NCI-H1105 treated with DMSO at 0.1 percent for 48 hours (cell line): ENCODE measurements at regions not wholly inside any gene's neighbourhood (a gene's known extent, or its start where the extent isn't known, plus 50 kb on each side); places are given as distances from the start of the nearest gene placed in this dataset.
"Not testable (repeated sequence)": the region's sequence is repeated elsewhere in the genome, so short reads cannot be mapped to it uniquely, and the experiment has no call there.

Experiments used
- DNase-seq: peaks from one replicate; lab custom pipeline; 2025; lab: John Stamatoyannopoulos, UW

- no peak for DNase-seq
Measured at GRCh38 chrX:8025705-8026104, 98.5 kb upstream of the PNPLA4 start.

- no peak for DNase-seq
Measured at GRCh38 chrX:8018934-8019333, 91.7 kb upstream of the PNPLA4 start.

- DNase-seq, result no peak
Measured at GRCh38 chrX:8010105-8010504, 82.9 kb upstream of the PNPLA4 start.

GRCh38 chrX:8005678-8006347, 78.6 kb upstream of the PNPLA4 start:
- no peak for DNase-seq

GRCh38 chrX:8003147-8003883, 76.1 kb upstream of the PNPLA4 start:
- no peak for DNase-seq

GRCh38 chrX:7996851-7997250, 69.6 kb upstream of the PNPLA4 start:
- DNase-seq, result no peak

GRCh38 chrX:7996414-7996813, 69.2 kb upstream of the PNPLA4 start:
- DNase-seq, result peak; percentile 46

GRCh38 chrX:7993873-7994272, 66.7 kb upstream of the PNPLA4 start:
- DNase-seq, result no peak

- DNase-seq, result not testable (repeated sequence)
Measured at GRCh38 chrX:7988013-7988759, 61.0 kb upstream of the PNPLA4 start.

GRCh38 chrX:7987160-7988012, 60.2 kb upstream of the PNPLA4 start:
- DNase-seq, result no peak

- not testable (repeated sequence) for DNase-seq
Measured at GRCh38 chrX:7986738-7987137, 59.5 kb upstream of the PNPLA4 start.

- no peak for DNase-seq
Measured at GRCh38 chrX:7985568-7985967, 58.4 kb upstream of the PNPLA4 start.

GRCh38 chrX:7983581-7983980, 56.4 kb upstream of the PNPLA4 start:
- no peak for DNase-seq
